Gastroesophageal sphincter (tissue), 3 donors: ENCODE measurements at regions not wholly inside any gene's neighbourhood (a gene's known extent, or its start where the extent isn't known, plus 50 kb on each side); places are given as distances from the start of the nearest gene placed in this dataset.

Experiments used
- EP300 ChIP-seq: sonication (generic); formaldehyde crosslinking; IDR thresholded peaks from one replicate; pipeline ENCODE4 v1.6.1; 2017; ENCODE audit warnings: antibody characterized with exemption, mild to moderate bottlenecking
- POLR2A ChIP-seq, 2 donors: fragments of 450-650 bp; IDR thresholded peaks; one replicate each; pipeline ENCODE4 v1.6.1; 2017; ENCODE audit warnings: antibody characterized with exemption in 2 of 2, mild to moderate bottlenecking in 2 of 2, moderate library complexity in 1 of 2
- POLR2AphosphoS5 ChIP-seq: sonication (generic); formaldehyde crosslinking; IDR thresholded peaks from one replicate; pipeline ENCODE4 v1.6.1; 2017; ENCODE audit warnings: antibody characterized with exemption
- TF ChIP-seq, protein P1 (sequence below), 4 experiments: fragments of 200-600 bp in 2 of 4; fragments of 450-650 bp in 2 of 4; sonication (generic) in 1 of 4; IDR thresholded peaks; one replicate each; pipeline ENCODE4 v1.5.1; 2017 to 2019; ENCODE audit warnings: antibody characterized with exemption in 4 of 4, mild to moderate bottlenecking in 2 of 4, moderate library complexity in 2 of 4

- TF ChIP-seq, protein P1, sequence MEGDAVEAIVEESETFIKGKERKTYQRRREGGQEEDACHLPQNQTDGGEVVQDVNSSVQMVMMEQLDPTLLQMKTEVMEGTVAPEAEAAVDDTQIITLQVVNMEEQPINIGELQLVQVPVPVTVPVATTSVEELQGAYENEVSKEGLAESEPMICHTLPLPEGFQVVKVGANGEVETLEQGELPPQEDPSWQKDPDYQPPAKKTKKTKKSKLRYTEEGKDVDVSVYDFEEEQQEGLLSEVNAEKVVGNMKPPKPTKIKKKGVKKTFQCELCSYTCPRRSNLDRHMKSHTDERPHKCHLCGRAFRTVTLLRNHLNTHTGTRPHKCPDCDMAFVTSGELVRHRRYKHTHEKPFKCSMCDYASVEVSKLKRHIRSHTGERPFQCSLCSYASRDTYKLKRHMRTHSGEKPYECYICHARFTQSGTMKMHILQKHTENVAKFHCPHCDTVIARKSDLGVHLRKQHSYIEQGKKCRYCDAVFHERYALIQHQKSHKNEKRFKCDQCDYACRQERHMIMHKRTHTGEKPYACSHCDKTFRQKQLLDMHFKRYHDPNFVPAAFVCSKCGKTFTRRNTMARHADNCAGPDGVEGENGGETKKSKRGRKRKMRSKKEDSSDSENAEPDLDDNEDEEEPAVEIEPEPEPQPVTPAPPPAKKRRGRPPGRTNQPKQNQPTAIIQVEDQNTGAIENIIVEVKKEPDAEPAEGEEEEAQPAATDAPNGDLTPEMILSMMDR (IDR thresholded peaks at IDR 0.05): no peak
- TF ChIP-seq POLR2A (IDR thresholded peaks at IDR 0.05) (no peak), EP300 (no peak), POLR2AphosphoS5 (no peak)
Measured at GRCh38 chr2:76332871-76333270, 622.2 kb upstream of the GCFC2 start.
